ENCODE measurements at regions not wholly inside any gene's neighbourhood (a gene's known extent, or its start where the extent isn't known, plus 50 kb on each side); places are given as distances from the start of the nearest gene placed in this dataset.

DNA sequence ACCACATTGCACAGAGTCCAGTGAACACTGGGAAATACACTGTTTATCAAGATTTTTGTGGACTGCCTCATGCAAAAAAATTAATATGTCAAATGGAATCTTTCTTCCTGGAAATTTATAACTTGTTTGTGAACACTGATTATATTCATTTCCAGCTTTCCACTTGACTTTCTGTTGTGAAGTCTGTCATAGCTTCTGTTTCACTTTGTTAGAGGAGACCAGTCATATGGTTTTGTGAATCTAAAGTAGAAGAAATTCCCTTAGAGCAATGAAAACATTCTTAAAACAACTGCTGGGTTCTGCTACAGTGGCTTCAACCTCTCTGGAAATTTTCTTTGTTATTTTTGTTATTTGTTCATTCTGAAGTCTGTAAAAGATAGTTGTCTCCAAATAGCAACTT, 349.5 kb upstream of the NFE2L3 start:
- H3K4me3 ChIP-seq (ENCODE audit: low read depth, low read length), result no peak overlapping the region
- TF ChIP-seq, protein P1, sequence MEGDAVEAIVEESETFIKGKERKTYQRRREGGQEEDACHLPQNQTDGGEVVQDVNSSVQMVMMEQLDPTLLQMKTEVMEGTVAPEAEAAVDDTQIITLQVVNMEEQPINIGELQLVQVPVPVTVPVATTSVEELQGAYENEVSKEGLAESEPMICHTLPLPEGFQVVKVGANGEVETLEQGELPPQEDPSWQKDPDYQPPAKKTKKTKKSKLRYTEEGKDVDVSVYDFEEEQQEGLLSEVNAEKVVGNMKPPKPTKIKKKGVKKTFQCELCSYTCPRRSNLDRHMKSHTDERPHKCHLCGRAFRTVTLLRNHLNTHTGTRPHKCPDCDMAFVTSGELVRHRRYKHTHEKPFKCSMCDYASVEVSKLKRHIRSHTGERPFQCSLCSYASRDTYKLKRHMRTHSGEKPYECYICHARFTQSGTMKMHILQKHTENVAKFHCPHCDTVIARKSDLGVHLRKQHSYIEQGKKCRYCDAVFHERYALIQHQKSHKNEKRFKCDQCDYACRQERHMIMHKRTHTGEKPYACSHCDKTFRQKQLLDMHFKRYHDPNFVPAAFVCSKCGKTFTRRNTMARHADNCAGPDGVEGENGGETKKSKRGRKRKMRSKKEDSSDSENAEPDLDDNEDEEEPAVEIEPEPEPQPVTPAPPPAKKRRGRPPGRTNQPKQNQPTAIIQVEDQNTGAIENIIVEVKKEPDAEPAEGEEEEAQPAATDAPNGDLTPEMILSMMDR (IDR thresholded peaks at IDR 0.05; ENCODE audit: control insufficient read depth, extremely low read depth, insufficient read depth), result no peak
- no peak for DNase-seq (ENCODE audit: low read depth)

DNA sequence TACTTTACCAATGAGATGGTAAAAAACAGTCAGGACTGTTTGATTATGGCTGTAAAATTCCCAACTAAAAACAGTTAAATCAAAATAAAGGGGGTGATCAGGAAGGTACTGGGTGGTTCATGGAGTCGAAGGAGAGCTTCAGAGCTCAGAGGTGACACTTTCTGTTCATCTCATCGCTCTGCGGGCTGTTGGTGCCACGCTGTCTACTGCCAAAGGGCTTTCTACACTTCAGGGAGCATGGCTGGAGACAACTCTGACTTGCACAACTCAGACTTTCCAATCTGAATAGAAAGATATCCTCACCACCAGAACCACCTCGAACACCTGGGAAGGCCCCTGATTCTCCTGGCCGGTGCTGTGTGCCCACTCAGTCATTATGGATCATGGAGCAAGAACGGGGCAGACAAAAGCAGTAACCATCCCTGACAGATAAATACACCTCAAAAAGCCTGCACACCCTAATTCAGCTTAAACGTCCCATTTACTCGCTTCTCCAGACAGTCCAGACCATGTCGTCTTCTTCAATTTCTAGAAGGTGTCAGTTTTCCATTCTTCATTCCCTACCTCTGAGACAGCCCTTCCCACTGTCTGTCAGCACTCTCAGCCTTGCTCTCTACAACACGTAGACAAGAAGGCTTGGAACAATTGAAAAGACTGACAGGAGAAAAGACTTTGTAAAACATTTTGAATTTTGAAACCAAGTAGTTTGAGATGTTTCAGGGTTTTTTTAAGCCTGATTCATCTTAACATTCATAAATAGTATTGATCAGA, 348.7 kb upstream of the NFE2L3 start:
- DNase-seq (ENCODE audit: low read depth), result no peak
- TF ChIP-seq, protein P1 (IDR thresholded peaks at IDR 0.05; ENCODE audit: control insufficient read depth, extremely low read depth, insufficient read depth), result no peak

GRCh38 chr7:25804154-25804553, 347.8 kb upstream of the NFE2L3 start:
- TF ChIP-seq, protein P1 (IDR thresholded peaks at IDR 0.05; ENCODE audit: control insufficient read depth, extremely low read depth, insufficient read depth), result no peak
- DNase-seq (ENCODE audit: low read depth), result no peak
- no peak overlapping the region for H3K4me3 ChIP-seq (ENCODE audit: low read depth, low read length)

More for the DNA sequence above, 348.7 kb upstream of the NFE2L3 start:
- H3K4me3 ChIP-seq (ENCODE audit: low read depth, low read length), result no peak overlapping the region

GRCh38 chr7:25805027-25805687, 346.8 kb upstream of the NFE2L3 start:
- no peak overlapping the region for H3K4me3 ChIP-seq (ENCODE audit: low read depth, low read length)
- no peak for DNase-seq (ENCODE audit: low read depth)
- TF ChIP-seq, protein P1 (IDR thresholded peaks at IDR 0.05; ENCODE audit: control insufficient read depth, extremely low read depth, insufficient read depth), result no peak

DNA sequence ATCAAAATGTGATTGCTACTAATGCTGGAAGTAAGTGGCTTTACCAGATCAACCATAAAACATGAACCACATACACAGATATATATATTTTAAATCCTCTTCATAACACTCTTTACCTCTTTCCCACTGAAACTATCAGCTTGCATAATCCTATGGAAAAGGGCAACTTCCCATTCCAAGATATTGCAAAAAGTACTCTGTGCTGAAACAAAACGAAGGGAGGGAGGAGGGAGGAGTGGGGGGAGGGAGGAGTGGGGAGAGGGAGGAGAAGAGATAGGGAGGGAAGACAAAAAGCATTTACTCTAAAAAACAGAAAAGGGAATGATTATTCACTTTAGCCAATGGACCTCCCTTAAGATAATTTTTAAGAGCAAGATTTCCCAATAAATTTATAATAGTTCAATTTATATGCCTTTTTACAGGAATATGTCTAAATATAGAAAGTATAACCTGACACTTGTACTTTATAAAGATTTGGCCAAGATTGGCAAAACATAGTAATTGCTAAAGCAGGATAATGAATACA, 344.8 kb upstream of the NFE2L3 start:
- DNase-seq (ENCODE audit: low read depth), result no peak
- no peak overlapping the region for H3K4me3 ChIP-seq (ENCODE audit: low read depth, low read length)
- TF ChIP-seq, protein P1 (IDR thresholded peaks at IDR 0.05; ENCODE audit: control insufficient read depth, extremely low read depth, insufficient read depth), result no peak

DNA sequence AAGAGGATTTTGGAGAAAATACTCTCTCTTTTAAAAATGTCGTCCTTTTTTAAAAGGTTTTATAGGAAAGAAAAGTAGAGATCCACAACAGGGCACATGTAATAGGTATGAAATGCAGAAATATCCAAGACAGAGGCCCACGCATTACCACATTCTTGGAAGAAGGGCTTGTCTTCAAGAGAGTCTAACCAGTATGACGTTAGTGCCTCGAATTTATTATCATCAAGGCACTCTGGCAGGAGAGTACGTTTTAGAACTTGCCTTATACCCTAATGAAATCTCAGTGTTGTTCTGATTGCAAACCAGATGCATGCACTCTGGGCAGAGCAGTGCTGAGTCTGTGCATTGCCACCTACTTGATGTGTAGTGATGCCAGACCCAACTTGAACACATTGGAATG, 342.6 kb upstream of the NFE2L3 start:
- no peak for DNase-seq (ENCODE audit: low read depth)
- TF ChIP-seq, protein P1 (IDR thresholded peaks at IDR 0.05; ENCODE audit: control insufficient read depth, extremely low read depth, insufficient read depth), result no peak

More for the DNA sequence above, 342.6 kb upstream of the NFE2L3 start:
- no peak overlapping the region for H3K4me3 ChIP-seq (ENCODE audit: low read depth, low read length)

Data from LNCaP clone FGC (cell line).